Activated B cell treated with CpG ODN at 0.5 μM for 24 hours (primary cell): ENCODE measurements at regions not wholly inside any gene's neighbourhood (a gene's known extent, or its start where the extent isn't known, plus 50 kb on each side); places are given as distances from the start of the nearest gene placed in this dataset.

ENCODE experiments used
- ATAC-seq: fragments of 200-7000 bp; cut with Tn5 transposase; one replicate; pipeline ENCODE4 v1.10.0; 2021; ENCODE audit warnings: low read depth, mild to moderate bottlenecking, moderate library complexity
- CTCF ChIA-PET: fragments of 350-600 bp; sonication (Branson Sonifier 250); formaldehyde crosslinking; loops from one replicate; lab custom pipeline; 2021; ENCODE audit warnings: antibody characterized with exemption; lab: Charles Lee
- POLR2A ChIA-PET: fragments of 350-600 bp; sonication (Branson Sonifier 250); formaldehyde crosslinking; loops from one replicate; lab custom pipeline; 2021; ENCODE audit warnings: antibody characterized with exemption; lab: Charles Lee
- DNase-seq: peaks from one replicate; pipeline ENCODE4 v3.0.0; 2022
- H3K27ac Mint-ChIP-seq: one replicate; pipeline ENCODE4 v1.8.0; 2020; ENCODE audit warnings: mixed read lengths
- H3K27me3 Mint-ChIP-seq: one replicate; pipeline ENCODE4 v1.8.0; 2021; ENCODE audit warnings: mixed read lengths
- H3K36me3 Mint-ChIP-seq: one replicate; pipeline ENCODE4 v1.8.0; 2021; ENCODE audit warnings: low read depth, mixed read lengths
- H3K4me1 Mint-ChIP-seq: one replicate; pipeline ENCODE4 v1.8.0; 2021; ENCODE audit warnings: mixed read lengths
- H3K4me3 Mint-ChIP-seq: one replicate; pipeline ENCODE4 v1.8.0; 2020; ENCODE audit warnings: mild to moderate bottlenecking, mixed read lengths
- H3K9me3 Mint-ChIP-seq: one replicate; pipeline ENCODE4 v1.8.0; 2020; ENCODE audit warnings: mixed read lengths
- CTCF ChIP-seq: fragments of 200-600 bp; IDR thresholded peaks from one replicate; pipeline ENCODE4 v1.8.0; 2022; ENCODE audit warnings: antibody characterized with exemption, mild to moderate bottlenecking
- intact Hi-C: fragments of 100-400 bp; cut with micrococcal nuclease; formaldehyde crosslinking; loops from one replicate; pipeline ENCODE4 v1.15.1; 2024

GRCh38 chr3:115239717-115240116 is 92.6 kb upstream of the ZBTB20 start:
- POLR2A ChIA-PET, result no interaction called here
- TF ChIP-seq CTCF, result no peak
- H3K9me3 Mint-ChIP-seq, result no peaks in the 10 kb centered on the region

GRCh38 chr3:115244350-115244749 is 97.3 kb upstream of the ZBTB20 start:
- ATAC-seq (no peak), DNase-seq (no peak)
- Mint-ChIP-seq H3K36me3 (no peaks in the 10 kb centered on the region), H3K4me3 (no peak overlapping the region), H3K4me1 (no peaks in the 10 kb centered on the region), H3K27ac (no peak overlapping the region), H3K27me3 (peaks cover 8% of the 10 kb centered on the region), H3K9me3 (no peaks in the 10 kb centered on the region)
- CTCF ChIA-PET, result no interaction called here
- POLR2A ChIA-PET, result no interaction called here
- intact Hi-C loops, result no loop called here
- no peak for TF ChIP-seq CTCF

More at GRCh38 chr3:115239717-115240116, 92.6 kb upstream of the ZBTB20 start:
- DNase-seq, result no peak
- ATAC-seq, result no peak
- intact Hi-C loops, result no loop called here
- Mint-ChIP-seq H3K27me3 (peaks cover 8% of the 10 kb centered on the region), H3K4me1 (no peaks in the 10 kb centered on the region), H3K27ac (no peak overlapping the region), H3K36me3 (no peaks in the 10 kb centered on the region), H3K4me3 (no peak overlapping the region)
- CTCF ChIA-PET, result no interaction called here

- CTCF ChIA-PET, result no interaction called here
- no peaks in the 10 kb centered on the region for H3K9me3 Mint-ChIP-seq
- no peak for ATAC-seq
- intact Hi-C loops, result no loop called here
- no peak overlapping the region for H3K4me3 Mint-ChIP-seq
- peaks cover 8% of the 10 kb centered on the region for H3K27me3 Mint-ChIP-seq
- DNase-seq, result no peak
- no peak overlapping the region for H3K27ac Mint-ChIP-seq
- no peaks in the 10 kb centered on the region for H3K36me3 Mint-ChIP-seq
- no peaks in the 10 kb centered on the region for H3K4me1 Mint-ChIP-seq
- POLR2A ChIA-PET, result no interaction called here
- no peak for TF ChIP-seq CTCF
These were observed 98.3 kb upstream of the ZBTB20 start for GRCh38 chr3:115245438-115245837.

- H3K9me3 Mint-ChIP-seq, result no peaks in the 10 kb centered on the region
- intact Hi-C loops, result no loop called here
These were observed 98.8 kb upstream of the ZBTB20 start for GRCh38 chr3:115245899-115246298.

GRCh38 chr3:115246461-115247020 is 99.5 kb upstream of the ZBTB20 start:
- intact Hi-C loops, result no loop called here
- Mint-ChIP-seq H3K9me3 (no peaks in the 10 kb centered on the region), H3K4me1 (no peaks in the 10 kb centered on the region), H3K27me3 (peaks cover 8% of the 10 kb centered on the region), H3K27ac (no peak overlapping the region), H3K36me3 (no peaks in the 10 kb centered on the region), H3K4me3 (no peak overlapping the region)
- TF ChIP-seq CTCF, result no peak
- POLR2A ChIA-PET, result no interaction called here
- ATAC-seq (no peak), DNase-seq (no peak)
- CTCF ChIA-PET, result no interaction called here

More at GRCh38 chr3:115245899-115246298, 98.8 kb upstream of the ZBTB20 start:
- DNase-seq (no peak), ATAC-seq (no peak)
- ChIA-PET CTCF (no interaction called here), POLR2A (no interaction called here)
- H3K4me3 Mint-ChIP-seq, result no peak overlapping the region
- no peak overlapping the region for H3K27ac Mint-ChIP-seq
- TF ChIP-seq CTCF, result no peak
- H3K36me3 Mint-ChIP-seq, result no peaks in the 10 kb centered on the region
- peaks cover 8% of the 10 kb centered on the region for H3K27me3 Mint-ChIP-seq
- H3K4me1 Mint-ChIP-seq, result no peaks in the 10 kb centered on the region
